Heart right ventricle (tissue), 16 donors: ENCODE measurements at regions not wholly inside any gene's neighbourhood (a gene's known extent, or its start where the extent isn't known, plus 50 kb on each side); places are given as distances from the start of the nearest gene placed in this dataset.

ENCODE experiments used
- ATAC-seq, 8 donors: fragments of 200-7000 bp; cut with Tn5 transposase; one replicate each; pipeline ENCODE4 v1.9.1; 2020; ENCODE audit warnings: mild to moderate bottlenecking in 8 of 8, moderate library complexity in 8 of 8, moderate number of reproducible peaks in 1 of 8
- DNase-seq, 2 donors: peaks; one replicate each; pipeline ENCODE4 v3.0.0-alpha.2; 2020
- H3K27ac ChIP-seq, 10 donors: fragments of 200-600 bp; sonication (generic) in 2 of 10; one replicate each; pipeline versions ENCODE4 v1.5.0 to v1.8.0; 2020 to 2022; ENCODE audit warnings: mild to moderate bottlenecking in 3 of 10
- H3K27me3 ChIP-seq, 7 donors: fragments of 200-600 bp; one replicate each; pipeline ENCODE4 v1.8.0; 2021 to 2022; ENCODE audit warnings: mild to moderate bottlenecking in 2 of 7
- H3K36me3 ChIP-seq, 9 donors: fragments of 200-600 bp; sonication (generic) in 1 of 9; one replicate each; pipeline versions ENCODE4 v1.5.0 to v1.8.0; 2020 to 2022; ENCODE audit warnings: mild to moderate bottlenecking in 2 of 9
- H3K4me1 ChIP-seq, 9 donors: fragments of 200-600 bp; sonication (generic) in 1 of 9; one replicate each; pipeline versions ENCODE4 v1.5.0 to v1.8.0; 2020 to 2022; ENCODE audit warnings: mild to moderate bottlenecking in 4 of 9
- H3K4me3 ChIP-seq, 10 donors: fragments of 200-600 bp; sonication (generic) in 2 of 10; one replicate each; pipeline versions ENCODE4 v1.5.0 to v1.8.0; 2020 to 2022; ENCODE audit warnings: mild to moderate bottlenecking in 7 of 10, moderate library complexity in 2 of 10
- H3K9me3 ChIP-seq, 11 donors: fragments of 200-600 bp in 10 of 11; sonication (generic) in 2 of 11; one replicate each; pipeline versions ENCODE4 v1.5.0 to v1.8.0; 2013 to 2022; ENCODE audit warnings: mild to moderate bottlenecking in 2 of 11, control low read depth in 1 of 11, moderate library complexity in 1 of 11
- WGBS, 2 donors: extraction: QIAGEN DNeasy Blood & Tissue Kit; methylation state at CpG; one replicate each; pipeline ENCODE4 v1.1.7; 2013; ENCODE audit warnings: inconsistent platforms in 1 of 2; 5-methylcytosine and 5-hydroxymethylcytosine counted together
- intact Hi-C, 10 donors: fragments of 100-400 bp; cut with DNase I; formaldehyde crosslinking; loops; one replicate each; pipeline versions ENCODE4 v1.11.1 to v1.14.2; 2022
- TF ChIP-seq, protein P1 (sequence below), 9 donors: fragments of 200-600 bp; sonication (generic) in 2 of 9; IDR thresholded peaks; one replicate each; pipeline versions ENCODE4 v1.5.0 to v1.8.0; 2021 to 2022; ENCODE audit warnings: antibody characterized with exemption in 9 of 9, mild to moderate bottlenecking in 5 of 9, moderate library complexity in 1 of 9
- donor health status: Arrhythmogenic right ventricular cardiomyopathy.
- donor health status: ischemic (EF 13 %, LVEDD 7.1; RV severe dilation, severe dysfunction).
- donor health status: healthy with polysubstance abuse.
- donor health status: DM: no; HTN: yes; CAD: no.
- donor health status: DM: no; HTN: no; CAD: no.
- donor health status: ischemic (EF 25% LVEDD 6.9; RV normal size, moderate dysfunction).
- donor health status: ischemic (EF 25% LVEDD 5.7; RV mildly dilated, moderate dysfunction).
- donor health status: healthy.
- donor health status: DM: yes; HTN: yes; CAD: no.
- donor health status: Ischemic cardiomyopathy.
- donor health status: ischemic (EF 35%, LVEDD 5.7; RV mildly dilated, moderate dysfunction).
- donor health status: nonischemic (EF 11% LVEDD 7.7; RV severe dilation, severe dysfunction).
- donor health status: DM: yes; HTN: yes; CAD: no.
- donor health status: PGD.
- donor health status: ischemic (EF 29% LVEDD 5.4; RV normal size, mild dysfunction).
- donor health status: nonischemic (EF 23%, LVEDD 6.1; RV moderate dilation, normal function).

DNA sequence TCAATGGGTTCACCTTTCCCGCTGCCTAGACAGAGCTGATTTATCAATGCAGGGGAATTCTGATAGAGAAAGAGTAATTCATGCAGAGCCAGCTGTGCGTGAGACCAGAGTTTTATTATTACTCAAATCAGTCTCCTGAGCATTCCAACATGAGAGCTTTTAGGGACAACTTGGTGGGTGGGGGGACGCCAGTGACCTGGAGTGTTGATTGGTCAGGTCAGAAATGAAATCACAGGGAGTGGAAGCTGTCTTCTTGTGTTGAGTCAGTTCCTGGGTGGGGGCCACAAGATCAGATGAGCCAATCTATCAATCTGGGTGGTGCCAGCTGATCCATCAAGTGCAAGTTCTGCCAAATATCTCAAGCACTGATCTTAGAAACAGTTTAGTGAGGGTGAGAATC lies 99.0 kb upstream of the CAV2 start:
- no peak for ATAC-seq
- WGBS, 2 donors: 92% methylated on average over 3 of the region's 3 CpGs
- Histone ChIP-seq H3K4me3 (no peak overlapping the region), H3K4me1 (peaks cover 0 to 52% (median 21%) of the 10 kb centered on the region in 9 donors), H3K27me3 (no peaks in the 10 kb centered on the region), H3K9me3 (peaks cover 0 to 9% (median 0%) of the 10 kb centered on the region in 11 donors), H3K27ac (no peak overlapping the region), H3K36me3 (no peaks in the 10 kb centered on the region)
- intact Hi-C loops: no loop called here
- TF ChIP-seq, protein P1, sequence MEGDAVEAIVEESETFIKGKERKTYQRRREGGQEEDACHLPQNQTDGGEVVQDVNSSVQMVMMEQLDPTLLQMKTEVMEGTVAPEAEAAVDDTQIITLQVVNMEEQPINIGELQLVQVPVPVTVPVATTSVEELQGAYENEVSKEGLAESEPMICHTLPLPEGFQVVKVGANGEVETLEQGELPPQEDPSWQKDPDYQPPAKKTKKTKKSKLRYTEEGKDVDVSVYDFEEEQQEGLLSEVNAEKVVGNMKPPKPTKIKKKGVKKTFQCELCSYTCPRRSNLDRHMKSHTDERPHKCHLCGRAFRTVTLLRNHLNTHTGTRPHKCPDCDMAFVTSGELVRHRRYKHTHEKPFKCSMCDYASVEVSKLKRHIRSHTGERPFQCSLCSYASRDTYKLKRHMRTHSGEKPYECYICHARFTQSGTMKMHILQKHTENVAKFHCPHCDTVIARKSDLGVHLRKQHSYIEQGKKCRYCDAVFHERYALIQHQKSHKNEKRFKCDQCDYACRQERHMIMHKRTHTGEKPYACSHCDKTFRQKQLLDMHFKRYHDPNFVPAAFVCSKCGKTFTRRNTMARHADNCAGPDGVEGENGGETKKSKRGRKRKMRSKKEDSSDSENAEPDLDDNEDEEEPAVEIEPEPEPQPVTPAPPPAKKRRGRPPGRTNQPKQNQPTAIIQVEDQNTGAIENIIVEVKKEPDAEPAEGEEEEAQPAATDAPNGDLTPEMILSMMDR (IDR thresholded peaks at IDR 0.05): no peak
- no peak for DNase-seq

DNA sequence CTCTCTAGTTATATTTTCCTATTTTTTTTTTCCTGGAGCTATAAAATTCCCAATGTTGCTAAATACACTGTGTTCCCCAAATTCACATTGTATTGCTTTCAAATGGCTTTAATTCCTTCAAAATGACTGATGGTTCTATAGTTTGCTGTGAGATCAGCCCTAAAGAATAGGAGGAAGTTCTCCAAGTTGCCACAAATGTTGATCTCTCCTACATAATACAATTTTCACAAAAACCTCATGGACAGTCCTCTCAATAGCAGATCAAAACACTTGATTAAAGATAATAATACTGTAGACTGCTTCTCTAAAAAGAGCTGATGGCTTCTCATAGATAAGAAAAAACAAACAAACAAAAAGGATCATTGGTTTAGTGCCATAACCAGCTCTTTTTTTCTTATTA lies 97.8 kb upstream of the CAV2 start:
- no peak for DNase-seq
- Histone ChIP-seq H3K4me1 (peaks cover 0 to 46% (median 21%) of the 10 kb centered on the region in 9 donors), H3K9me3 (peaks cover 0 to 9% (median 0%) of the 10 kb centered on the region in 11 donors), H3K4me3 (no peak overlapping the region), H3K27me3 (no peaks in the 10 kb centered on the region), H3K36me3 (no peaks in the 10 kb centered on the region), H3K27ac (no peak overlapping the region)
- intact Hi-C loops: no loop called here
- ATAC-seq: no peak
- TF ChIP-seq, protein P1 (IDR thresholded peaks at IDR 0.05): no peak

DNA sequence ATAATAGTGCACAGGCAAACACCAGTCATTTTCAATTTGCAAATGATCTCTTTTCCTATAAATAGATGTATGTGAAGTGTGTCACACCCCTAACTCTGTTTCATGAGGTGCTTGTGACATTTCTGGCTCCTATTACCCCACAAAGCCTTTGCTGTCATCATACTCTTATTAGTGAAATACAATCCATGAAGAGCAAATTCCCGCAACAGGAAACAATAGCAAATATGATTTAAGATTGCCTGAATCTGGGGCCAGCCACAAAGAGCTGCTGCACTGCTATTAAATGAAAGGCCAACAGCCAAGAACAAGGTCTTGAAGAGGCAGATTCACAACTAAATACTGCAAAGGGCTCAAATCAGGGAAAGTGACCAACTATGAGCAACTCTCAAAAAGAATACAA lies 96.3 kb upstream of the CAV2 start:
- 26 to 40% methylated on average over 1 of the region's 1 CpG for WGBS, 2 donors

DNA sequence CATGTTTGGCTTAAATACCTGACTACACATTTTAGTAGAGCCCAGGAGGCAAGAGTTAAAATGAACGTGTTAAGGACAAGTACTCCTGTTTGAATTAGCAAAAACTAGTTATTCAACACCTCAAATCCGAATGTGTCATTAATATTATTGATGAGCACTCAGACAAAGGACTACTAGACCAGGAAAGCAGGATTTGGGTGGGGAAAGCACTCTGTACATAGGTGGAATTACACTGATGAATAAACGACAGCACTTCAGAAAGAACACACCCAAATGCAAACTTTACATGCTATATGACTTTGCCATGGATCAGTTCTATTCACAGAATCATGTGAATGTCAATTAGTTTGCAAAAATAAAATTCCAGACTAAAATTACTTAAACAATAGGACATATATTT lies 95.1 kb upstream of the CAV2 start:
- no peak overlapping the region for H3K27ac ChIP-seq
- H3K36me3 ChIP-seq: no peaks in the 10 kb centered on the region
- no peak for ATAC-seq
- TF ChIP-seq, protein P1 (IDR thresholded peaks at IDR 0.05): no peak
- no peak overlapping the region for H3K4me3 ChIP-seq
- DNase-seq: no peak
- WGBS, 2 donors: 70 to 77% methylated on average over 3 of the region's 3 CpGs
- peaks cover 0 to 62% (median 26%) of the 10 kb centered on the region in 9 donors for H3K4me1 ChIP-seq
- intact Hi-C loops: no loop called here
- no peaks in the 10 kb centered on the region for H3K9me3 ChIP-seq
- no peaks in the 10 kb centered on the region for H3K27me3 ChIP-seq

More for the DNA sequence above, 96.3 kb upstream of the CAV2 start:
- H3K4me1 ChIP-seq: peaks cover 0 to 61% (median 28%) of the 10 kb centered on the region in 9 donors
- peaks cover 0 to 3% (median 0%) of the 10 kb centered on the region in 11 donors for H3K9me3 ChIP-seq
- peak in 5 of 8 donors; percentile 43 to 79 (median 58) for ATAC-seq
- no peak for DNase-seq
- peak overlapping the region in 4 of 10 donors; percentile 20 to 50 (median 41) for H3K27ac ChIP-seq
- TF ChIP-seq, protein P1 (IDR thresholded peaks at IDR 0.05): no peak
- H3K4me3 ChIP-seq: no peak overlapping the region
- H3K27me3 ChIP-seq: no peaks in the 10 kb centered on the region
- intact Hi-C loops: no loop called here
- no peaks in the 10 kb centered on the region for H3K36me3 ChIP-seq
